PFSK-1 (cell line): ENCODE measurements at regions not wholly inside any gene's neighbourhood (a gene's known extent, or its start where the extent isn't known, plus 50 kb on each side); places are given as distances from the start of the nearest gene placed in this dataset.

Source experiments
- FOXP2 ChIP-seq: optimal IDR thresholded peaks from 2 replicates; pipeline ENCODE3; 2011; ENCODE audit warnings: borderline replicate concordance, control low read depth, inconsistent platforms; ENCODE audit not compliant: insufficient read depth; ENCODE audit errors: extremely low read length, extremely low read depth
- POLR2AphosphoS5 ChIP-seq: IDR thresholded peaks from 2 replicates; pipeline ENCODE4 v1.6.1; 2012; ENCODE audit warnings: low read depth, mild to moderate bottlenecking, control low read depth, low read length, moderate library complexity
- REST ChIP-seq, 2 experiments: IDR thresholded peaks; 2 replicates each; pipeline versions ENCODE4 v1.6.1 to v1.8.0; 2011 to 2012; ENCODE audit warnings: low read depth in 2 of 2, low read length in 2 of 2, control low read depth in 1 of 2, inconsistent platforms in 1 of 2, mild to moderate bottlenecking in 1 of 2, moderate library complexity in 1 of 2; ENCODE audit not compliant: insufficient read depth in 1 of 2
- SIN3A ChIP-seq: IDR thresholded peaks from 2 replicates; pipeline ENCODE4 v1.6.1; 2012; ENCODE audit warnings: mild to moderate bottlenecking, low read length, moderate library complexity, borderline replicate concordance; ENCODE audit not compliant: insufficient read depth
- TAF1 ChIP-seq: IDR thresholded peaks from 2 replicates; pipeline ENCODE4 v1.6.1; 2012; ENCODE audit warnings: low read length, control low read depth, borderline replicate concordance; ENCODE audit not compliant: insufficient read depth

- TF ChIP-seq POLR2AphosphoS5, result no peak
- no peak for TF ChIP-seq FOXP2
- no peak for TF ChIP-seq SIN3A
- no peak for TF ChIP-seq REST (IDR thresholded peaks at IDR 0.05; ENCODE audit: insufficient read depth in 1 of 2, low read depth in 2 of 2, low read length in 2 of 2)
- no peak for TF ChIP-seq TAF1
These were observed 847.3 kb downstream of the BRD1 start for GRCh38 chr22:48980409-48980808.
